RPMI8226 (cell line): ENCODE measurements at regions not wholly inside any gene's neighbourhood (a gene's known extent, or its start where the extent isn't known, plus 50 kb on each side); places are given as distances from the start of the nearest gene placed in this dataset.
"Not testable (repeated sequence)": the region's sequence is repeated elsewhere in the genome, so short reads cannot be mapped to it uniquely, and the experiment has no call there.

Source experiments
- DNase-seq: peaks from one replicate; pipeline ENCODE4 v3.0.0-alpha.2; 2015

DNA sequence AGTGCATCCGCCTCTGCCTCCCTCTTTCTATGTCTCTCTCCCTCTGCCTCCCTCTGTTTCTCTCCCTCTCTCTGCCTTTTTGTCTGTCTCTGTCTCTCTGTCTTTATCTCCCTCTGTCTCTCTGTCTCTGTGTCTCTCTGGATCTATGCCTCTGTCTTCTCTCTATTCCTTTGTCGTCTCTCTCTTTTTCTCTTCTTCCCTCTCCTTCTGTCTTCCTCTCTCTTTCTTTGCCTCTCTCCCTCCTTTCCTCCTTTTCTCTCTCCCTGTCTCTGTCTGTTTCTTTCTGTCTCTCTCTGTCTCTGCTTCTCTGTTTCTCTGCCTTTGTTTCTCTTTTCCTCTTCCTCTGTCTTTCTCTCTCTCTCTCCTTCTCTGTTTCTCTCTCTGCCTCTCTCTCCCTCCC, 678.8 kb upstream of the NRP1 start:
- no peak for DNase-seq

DNA sequence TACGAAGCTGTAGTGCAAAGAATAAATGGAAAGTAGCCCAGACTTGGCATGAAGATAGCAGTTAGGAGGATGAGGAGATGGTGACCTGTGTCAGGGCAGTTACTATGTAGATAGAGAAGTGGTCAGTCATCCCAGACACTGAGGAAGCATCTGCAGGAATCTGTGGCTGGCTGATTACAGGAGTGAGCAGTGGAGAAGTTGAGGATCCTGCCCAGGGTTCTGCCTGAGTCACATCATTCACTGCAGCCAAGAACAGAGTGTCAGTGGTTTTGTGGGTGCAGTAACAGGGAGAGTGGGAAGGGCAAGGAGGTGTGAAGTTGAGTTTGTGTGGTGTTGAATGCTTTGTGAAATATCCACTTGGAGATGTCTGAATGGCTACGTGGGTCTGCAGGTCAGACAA, 676.4 kb upstream of the NRP1 start:
- no peak for DNase-seq

DNA sequence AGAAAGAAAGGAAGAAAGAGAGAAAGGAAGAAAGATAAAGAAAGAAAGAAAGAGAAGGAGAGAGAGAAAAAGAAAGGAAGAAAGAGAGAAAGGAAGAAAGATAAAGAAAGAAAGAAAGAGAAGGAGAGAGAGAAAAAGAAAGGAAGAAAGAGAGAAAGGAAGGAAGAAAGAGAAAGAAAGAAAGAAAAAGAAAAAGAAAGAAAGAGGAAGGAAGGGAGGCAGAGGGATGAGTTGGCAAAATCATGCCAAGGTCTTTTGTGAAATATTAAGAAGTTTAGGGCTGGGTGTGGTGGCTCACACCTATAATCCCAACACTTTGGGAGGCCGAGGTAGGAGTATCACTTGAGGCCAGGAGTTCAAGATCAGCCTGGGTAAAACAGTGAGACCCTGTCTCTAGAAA, 675.8 kb upstream of the NRP1 start:
- DNase-seq, result not testable (repeated sequence)

DNA sequence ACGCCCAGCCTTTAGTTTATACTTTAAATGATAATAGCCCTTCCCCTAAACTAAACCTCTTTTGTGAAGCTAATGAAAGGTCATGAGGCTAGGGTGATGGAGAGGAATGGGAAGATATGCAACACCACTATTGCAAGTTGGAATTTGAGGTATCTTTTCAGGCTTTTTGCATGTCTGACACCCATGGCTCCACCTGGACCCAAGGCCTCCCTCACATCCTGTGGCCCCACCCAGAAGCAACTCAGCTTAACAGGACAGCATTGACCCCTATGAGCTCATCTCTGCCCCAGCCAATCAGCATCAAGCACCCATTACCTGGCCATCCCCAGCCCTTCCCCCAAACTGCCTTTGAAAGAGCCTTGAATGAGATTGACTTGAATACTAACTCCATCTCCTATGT, 674.2 kb upstream of the NRP1 start:
- no peak for DNase-seq

GRCh38 chr10:34006471-34006870, 672.0 kb upstream of the NRP1 start:
- DNase-seq, result no peak

DNA sequence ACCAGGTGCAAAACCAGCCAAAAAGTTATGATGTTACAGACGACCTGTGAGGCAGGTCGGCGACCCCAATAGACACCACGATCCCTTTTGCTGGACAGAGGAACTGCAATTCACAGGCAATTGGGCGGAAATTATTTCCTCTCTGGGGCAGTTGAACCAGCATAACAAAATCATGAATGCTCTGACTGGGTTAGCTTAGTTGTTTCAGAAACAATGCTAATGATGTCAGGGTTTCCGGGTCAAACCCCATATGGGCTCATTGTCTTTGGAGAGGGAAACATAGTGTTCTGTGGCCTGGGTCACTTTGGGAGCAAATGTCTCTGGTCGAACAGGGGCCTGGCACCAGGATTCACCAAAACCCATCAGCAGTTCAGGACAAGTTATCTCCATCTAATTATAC, 669.1 kb upstream of the NRP1 start:
- no peak for DNase-seq

DNA sequence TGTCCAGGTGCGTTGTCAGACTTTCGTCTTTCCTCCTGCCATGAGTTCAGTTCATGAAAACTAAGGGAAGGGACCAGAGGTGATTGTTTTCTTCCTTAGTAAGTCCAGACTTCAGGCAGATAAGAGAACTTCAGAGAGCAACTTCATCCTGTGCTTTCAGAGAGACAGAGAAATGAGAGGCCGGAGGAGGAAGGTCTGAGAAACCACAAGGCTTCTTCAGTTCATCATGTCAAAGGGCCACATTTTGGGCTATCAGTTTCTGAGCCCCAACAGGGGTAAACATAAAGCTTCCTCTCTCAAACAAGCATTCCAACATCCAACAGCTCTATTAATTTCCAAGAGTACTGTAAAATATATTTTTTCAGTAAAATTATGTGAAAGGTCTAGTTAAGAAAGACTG, 668.4 kb upstream of the NRP1 start:
- no peak for DNase-seq

- no peak for DNase-seq
Observed at GRCh38 chr10:34001831-34002230, 667.4 kb upstream of the NRP1 start.

DNA sequence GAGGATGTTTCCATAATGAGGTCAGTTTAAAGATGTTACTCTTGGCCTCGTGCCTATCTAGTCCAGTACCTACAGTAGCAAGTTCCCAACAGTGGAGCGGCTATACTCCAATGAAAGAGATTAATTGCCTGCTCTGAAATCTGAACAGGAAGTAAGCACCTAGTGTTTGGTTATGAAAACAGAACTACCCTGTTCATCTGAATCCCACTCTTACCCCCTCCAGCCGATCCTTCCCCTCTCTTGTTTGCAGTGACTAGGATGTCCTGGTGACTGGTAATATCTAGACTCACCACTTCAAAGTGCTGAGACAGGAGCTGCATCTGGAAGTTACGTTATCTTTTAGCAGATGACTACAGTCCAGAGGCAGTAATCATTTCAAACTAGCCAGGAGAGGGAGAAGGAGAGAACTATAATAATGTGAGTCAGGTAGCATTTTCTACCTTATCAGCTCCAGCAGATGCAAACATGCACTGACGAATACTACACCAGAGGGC, 666.7 kb upstream of the NRP1 start:
- DNase-seq, result no peak

DNA sequence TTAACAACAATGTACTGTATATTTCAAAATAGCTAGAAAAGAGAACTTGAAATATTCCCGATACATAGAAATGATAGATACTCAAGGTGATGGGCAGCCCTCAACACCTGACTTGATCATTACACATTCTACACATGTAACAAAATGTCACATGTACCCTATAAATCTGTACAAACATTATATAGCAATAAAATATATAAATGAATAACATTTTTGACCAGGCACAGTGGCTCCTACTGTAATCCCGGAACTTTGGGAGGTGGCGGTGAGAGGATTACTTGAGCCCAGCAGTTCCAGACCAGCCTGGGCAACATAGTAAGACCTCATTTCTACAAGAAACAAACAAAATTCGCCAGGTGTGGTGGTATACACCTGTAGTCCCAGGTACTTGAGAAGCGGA, 659.5 kb upstream of the NRP1 start:
- no peak for DNase-seq

DNA sequence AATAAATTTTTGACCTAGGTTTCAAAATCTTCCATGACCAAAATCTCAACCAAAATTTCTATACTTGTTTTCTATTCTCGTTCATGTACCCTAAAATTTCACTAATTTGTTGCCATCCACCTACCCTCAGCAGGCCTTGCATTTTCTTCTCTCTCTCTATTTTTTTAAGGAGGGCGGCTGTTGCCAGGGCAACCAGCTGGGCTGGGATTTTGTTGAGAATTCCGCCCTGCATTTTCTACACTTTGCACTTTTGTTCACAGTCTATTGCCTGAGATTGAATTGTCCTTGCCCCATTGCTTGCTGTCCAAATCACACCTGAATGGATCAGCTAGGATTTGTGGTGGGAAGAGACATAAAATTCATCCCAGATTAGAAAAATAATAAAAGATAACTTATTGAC, 657.5 kb upstream of the NRP1 start:
- DNase-seq, result no peak

- no peak for DNase-seq
Observed at GRCh38 chr10:33986515-33986914, 652.0 kb upstream of the NRP1 start.

GRCh38 chr10:33986016-33986415, 651.5 kb upstream of the NRP1 start:
- DNase-seq, result no peak

DNA sequence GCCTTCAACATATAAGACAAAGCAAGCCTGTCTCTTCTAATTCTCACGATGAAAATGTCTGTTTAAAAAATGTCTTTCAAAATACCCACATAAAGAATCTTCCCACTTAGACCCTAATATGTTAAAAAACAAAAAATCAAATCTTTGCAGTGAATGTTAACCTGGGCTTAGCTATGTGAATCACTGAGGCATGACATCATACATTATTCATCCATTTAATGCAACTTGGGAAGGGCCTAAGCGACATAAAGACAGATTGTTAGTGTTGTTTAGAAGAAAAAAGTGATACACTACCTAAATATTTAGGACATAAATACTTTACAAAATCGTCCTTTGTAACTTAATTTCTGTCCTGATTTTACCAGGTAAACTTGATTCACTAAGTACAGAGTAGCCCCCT, 648.5 kb upstream of the NRP1 start:
- DNase-seq, result no peak

DNA sequence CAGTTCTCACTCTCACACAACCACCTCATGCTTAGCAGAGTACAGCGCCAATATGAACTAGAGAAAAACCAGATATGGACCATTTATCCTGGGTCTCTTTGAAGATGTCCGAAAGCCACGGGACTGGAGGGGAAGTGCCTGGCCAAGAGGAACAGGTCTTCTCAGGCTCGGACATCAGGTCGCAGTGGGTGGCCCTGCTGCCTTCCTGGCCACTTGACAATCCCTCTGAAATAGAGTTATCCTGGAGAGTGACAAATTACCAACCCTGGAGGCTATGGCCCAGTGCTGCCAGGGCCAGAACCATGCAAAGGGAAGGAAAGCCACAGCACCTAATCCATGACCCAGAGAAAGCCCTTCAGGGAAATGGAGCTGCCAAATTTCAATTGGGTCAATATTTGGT, 646.8 kb upstream of the NRP1 start:
- no peak for DNase-seq

DNA sequence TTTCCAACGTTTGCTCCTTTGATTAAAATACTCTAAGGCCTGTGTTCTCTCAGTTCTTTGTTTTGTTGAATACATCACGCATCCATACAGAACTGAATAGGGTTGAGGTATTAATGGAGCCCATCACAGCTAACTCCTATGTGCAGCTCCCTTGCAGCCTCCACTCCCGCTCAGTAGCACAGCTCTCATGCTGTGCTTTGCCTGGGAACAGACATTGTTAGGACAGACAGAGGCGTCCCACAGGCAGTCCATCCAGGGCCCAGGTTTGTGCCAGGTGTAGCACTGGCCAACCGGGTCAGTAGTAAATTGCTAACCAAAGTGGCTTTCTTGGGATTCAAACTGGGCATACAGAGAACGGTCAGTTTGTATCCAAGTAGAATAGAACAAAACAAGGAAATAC, 644.7 kb upstream of the NRP1 start:
- DNase-seq, result no peak

DNA sequence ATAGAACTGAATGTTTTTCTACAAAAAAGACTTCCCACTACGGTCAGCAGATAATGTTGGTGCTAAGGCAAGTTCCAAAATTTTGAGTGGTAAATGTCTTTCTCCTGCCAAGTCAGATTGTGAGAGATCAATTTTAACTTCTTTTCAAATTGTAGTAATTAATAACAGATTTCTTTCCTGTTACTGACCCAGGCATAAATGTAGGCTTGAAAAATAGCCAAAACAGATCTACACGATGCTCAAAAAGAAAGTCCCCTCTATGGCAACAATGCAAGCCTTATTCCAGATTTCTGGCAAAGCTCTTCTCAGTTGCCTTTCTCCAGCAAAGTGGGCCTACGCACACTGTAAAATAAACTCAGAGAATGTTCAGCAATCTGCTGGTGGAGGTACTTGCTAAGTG, 641.0 kb upstream of the NRP1 start:
- no peak for DNase-seq

DNA sequence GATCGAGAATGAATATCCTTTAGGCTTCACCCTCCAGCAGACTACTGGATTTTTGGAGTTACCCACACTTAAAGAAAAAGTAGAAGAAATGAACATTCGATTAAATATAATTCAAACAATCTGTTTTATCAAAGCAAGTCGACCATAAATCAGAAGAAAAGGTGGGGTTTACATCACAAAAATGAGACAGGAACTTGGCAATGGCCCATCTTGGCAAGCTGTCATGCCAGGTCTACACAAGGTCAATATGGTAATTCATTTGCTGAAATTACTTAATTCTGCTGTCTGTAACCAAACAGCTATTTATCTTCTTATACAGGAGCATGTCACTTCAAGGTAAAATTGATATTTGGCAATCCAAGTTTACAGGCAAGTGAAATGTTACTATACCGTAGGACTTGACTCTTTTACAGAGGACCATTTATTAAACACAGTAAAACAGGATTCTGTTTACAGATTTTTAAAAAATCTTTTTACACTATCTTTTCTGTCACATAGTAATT, 640.6 kb upstream of the NRP1 start:
- DNase-seq, result no peak

DNA sequence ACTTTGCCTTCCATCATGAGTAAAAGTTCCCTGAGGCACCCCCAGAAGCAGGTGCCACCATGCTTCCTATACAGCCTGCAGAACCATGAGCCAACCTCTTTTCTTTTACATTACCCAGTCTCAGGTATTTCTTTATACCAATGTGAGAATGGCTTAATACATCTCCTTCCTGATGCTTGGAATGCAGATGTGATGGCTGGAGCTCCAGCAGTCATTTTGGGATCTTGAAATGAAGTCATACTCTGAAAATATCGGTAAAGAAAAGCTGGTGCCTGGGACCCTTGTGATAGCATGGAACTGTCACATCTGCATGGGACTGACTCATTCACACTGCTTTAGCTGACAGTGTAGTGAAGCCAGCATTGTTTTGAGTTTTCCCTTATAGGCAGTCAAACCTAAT, 634.5 kb upstream of the NRP1 start:
- no peak for DNase-seq

DNA sequence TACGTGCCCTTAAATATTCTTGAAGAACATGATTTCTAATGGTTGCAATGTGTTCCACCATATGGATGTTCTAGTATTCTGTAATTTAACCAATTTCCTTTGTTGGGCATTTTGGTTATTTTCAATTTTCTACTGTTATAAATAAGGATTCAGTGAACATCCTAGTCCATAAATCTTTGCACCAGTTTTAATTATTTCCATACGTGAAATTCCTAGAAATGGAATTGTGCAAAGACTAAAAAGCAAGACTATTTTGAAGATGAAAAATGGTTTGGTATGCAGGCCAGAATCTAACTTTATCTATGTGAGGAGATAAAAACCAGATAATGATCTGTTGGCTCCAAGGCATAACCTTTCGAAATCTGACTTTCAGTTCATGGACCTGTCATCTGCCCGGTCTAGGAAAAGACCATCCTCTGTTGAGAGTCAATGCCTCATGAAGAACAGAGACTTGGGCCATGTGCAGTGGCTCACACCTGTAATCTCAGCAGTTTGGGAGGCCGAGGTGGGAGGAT, 633.2 kb upstream of the NRP1 start:
- no peak for DNase-seq

DNA sequence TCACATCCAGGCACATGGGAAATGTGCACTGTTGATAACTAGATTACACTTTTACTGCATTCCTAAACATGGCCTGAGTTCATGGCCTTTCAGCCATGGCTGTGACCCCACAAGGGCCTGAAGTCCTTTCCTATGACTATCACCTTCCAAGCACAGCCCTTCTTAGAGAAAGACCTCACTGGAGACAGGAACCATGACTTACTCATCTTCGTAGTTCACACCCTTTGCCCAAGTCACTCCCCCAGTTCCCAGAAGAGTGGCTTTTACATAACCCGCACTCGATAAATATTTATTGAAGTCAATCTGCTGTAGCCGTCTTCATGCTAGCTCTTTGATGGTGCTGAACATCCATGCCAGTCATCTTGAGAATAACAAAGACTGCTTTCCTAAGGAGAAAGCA, 632.5 kb upstream of the NRP1 start:
- no peak for DNase-seq

DNA sequence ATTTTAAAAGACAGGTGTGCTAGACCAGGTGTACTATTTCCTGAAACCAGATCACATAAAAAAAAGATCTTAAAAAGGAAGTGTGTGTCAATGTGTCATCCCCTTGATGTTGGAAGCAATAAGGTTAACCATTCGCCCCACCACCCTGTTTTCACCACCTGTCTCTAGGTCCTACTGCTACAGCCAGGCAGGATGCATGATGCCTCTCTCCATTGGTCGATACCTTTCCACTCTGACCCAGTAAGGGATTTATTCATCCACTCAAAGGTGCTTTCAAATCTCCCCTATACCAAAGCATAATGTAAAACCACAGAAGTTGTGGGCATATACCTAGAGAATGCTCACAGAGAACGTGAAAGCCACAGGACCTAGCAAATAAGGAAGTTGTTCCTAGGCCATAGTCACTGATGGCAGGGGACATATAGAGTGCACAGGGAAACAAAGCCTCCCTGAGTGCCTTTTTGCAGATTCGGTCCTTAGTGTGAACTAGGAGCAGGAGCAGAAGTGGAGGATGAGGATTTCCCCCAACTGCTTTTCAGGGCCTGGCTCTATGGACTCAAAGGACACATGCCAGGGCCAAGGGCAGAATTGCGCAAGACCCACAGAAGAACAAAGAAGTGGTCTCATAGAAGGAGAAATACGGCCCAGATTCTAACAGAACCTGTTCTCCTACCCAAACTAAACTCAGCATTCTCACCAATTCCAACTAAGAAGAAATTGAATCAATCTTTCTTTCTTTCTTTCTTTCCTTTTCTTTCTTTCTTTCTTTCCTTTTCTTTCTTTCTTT, 631.5 kb upstream of the NRP1 start:
- no peak for DNase-seq

GRCh38 chr10:33963729-33964128, 629.3 kb upstream of the NRP1 start:
- DNase-seq, result no peak

- DNase-seq, result not testable (repeated sequence)
Observed at GRCh38 chr10:33956322-33956721, 621.9 kb upstream of the NRP1 start.

DNA sequence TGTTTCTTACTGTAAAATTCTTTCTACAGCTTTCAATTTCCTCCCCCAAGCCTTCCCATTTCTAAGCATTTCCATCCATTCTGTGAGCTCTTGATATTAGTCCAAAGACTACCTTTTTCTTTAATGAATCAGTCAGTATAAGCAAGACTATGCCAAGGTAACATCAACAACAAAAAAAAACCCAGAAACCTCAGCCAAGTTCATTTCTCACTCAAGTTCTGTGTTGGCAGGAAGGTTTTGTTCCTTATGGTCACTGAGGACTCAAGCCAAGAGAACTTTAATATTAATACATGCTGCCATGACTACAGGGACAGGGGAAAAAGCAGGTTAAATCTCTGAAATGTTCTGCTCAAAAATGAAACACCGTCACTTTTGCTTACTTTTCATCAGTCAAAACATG, 621.2 kb upstream of the NRP1 start:
- no peak for DNase-seq
